DMS153 treated with DMSO at 0.1 percent for 48 hours (cell line): ENCODE measurements at regions not wholly inside any gene's neighbourhood (a gene's known extent, or its start where the extent isn't known, plus 50 kb on each side); places are given as distances from the start of the nearest gene placed in this dataset.
"Not testable (repeated sequence)": the region's sequence is repeated elsewhere in the genome, so short reads cannot be mapped to it uniquely, and the experiment has no call there.

ENCODE experiments used
- DNase-seq: peaks from one replicate; lab custom pipeline; 2025; ENCODE audit not compliant: unreplicated experiment; lab: John Stamatoyannopoulos, UW

DNA sequence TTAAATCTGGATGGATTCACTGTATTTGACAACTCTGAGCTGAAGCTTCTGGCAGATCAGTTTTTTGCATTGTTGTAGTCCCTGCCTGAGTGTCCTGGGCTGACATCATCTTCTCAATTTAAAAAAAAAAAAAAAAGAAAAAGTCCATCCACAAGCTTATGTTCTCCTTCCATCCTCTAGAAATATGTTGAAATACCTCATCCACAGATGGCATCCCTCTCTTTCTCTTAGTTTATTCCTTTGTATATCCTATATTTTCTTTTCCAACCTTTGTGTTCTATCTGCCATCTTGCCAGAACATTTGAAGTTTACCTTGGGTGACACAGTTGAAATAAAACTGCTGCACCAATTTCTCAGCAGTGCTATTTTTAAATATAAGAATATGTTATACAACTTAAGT lies 184.4 kb upstream of the PKN2 start:
- no peak for DNase-seq

DNA sequence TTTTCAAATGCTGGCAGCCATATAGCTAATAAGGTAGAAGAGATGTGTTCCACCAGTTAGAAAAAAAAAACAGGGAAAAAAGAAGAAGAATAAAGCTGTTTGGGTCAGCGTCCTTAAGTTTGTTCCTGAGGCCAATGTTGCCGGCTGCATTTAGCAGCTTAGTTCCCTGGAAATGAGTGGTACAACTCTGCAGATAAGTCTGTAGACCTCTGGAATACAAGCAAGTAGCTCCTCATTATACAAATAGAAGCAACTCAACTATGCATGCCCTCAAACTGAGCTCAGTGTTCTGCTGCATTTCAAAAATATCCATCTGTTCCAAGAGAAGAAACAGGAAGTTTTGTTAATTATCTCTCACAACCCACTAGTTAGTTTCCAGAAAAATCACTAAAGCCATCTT lies 181.2 kb upstream of the PKN2 start:
- no peak for DNase-seq

GRCh38 chr1:88503646-88504045 lies 180.4 kb upstream of the PKN2 start:
- no peak for DNase-seq

GRCh38 chr1:88504601-88505000 lies 179.5 kb upstream of the PKN2 start:
- no peak for DNase-seq

DNA sequence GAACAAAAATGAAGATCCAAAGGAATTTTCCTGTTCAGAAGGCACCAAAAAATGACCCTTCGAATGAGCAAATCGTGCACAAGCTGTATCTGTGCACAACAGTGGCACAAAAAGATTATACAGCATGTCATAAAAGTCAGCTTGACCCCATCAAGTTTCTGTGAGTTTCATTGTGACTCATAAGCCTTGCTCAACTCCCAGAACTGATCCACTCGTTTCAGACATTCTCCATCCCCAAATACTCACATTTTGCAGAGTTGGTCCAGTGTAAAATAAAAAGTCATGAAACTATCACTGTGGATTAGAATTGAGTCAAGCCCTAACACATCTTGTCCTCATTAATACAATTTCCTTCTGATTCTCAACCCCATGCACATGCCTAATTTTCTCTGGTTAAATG lies 174.7 kb upstream of the PKN2 start:
- no peak for DNase-seq

- no peak for DNase-seq
These were observed 169.5 kb upstream of the PKN2 start for GRCh38 chr1:88514544-88515060.

GRCh38 chr1:88517499-88517898 lies 166.6 kb upstream of the PKN2 start:
- DNase-seq = not testable (repeated sequence)

- no peak for DNase-seq
These were observed 164.9 kb upstream of the PKN2 start for GRCh38 chr1:88519156-88519555.

DNA sequence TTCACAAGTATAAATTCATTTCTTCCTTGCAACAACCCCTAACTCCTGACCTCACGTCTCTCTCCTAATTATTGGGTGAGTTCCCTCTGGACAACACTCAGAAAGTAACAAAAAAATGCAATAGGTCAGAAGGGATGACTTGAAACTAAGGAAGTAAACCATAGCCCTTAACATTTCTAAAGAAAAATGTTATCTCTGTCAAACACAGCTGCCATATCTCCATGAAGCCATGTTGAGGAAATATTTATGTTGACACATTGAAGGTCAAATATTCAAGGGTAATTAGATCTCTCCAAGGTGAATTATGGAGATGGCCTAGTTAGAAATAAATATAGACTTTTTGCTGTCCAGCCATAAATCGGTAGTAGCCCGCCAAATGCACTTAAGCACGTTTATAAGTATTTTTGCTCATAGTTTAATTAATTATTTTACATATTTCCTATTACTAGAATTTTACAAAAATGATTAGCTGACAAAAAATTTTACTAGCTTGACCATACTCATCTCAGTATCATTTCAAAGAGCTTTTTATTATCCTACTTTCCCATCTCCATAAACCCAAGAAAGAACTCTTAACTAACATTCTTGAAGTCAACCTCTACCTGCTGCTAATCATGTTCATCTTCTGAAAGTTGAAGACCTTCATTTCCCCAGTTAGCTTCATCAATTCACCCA lies 160.1 kb upstream of the PKN2 start:
- no peak for DNase-seq

DNA sequence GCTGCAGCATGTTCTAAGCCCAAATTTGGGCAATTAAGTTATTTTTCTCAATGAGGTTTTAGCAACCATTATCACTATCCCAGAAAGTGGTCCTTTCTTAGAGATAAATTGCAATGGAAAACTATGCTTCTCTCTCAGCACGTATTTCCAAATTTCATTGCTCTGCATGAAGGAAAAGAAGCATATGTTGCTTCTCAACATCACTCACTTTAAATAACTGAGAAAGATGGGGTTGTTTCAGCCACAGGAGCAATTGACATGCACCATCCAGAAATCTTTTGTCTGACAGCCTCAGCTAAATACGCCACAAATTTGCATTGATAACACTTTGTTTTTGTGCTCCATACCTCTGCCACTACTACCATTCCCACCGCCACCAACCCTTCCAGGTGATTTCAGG lies 157.6 kb upstream of the PKN2 start:
- DNase-seq = no peak

DNA sequence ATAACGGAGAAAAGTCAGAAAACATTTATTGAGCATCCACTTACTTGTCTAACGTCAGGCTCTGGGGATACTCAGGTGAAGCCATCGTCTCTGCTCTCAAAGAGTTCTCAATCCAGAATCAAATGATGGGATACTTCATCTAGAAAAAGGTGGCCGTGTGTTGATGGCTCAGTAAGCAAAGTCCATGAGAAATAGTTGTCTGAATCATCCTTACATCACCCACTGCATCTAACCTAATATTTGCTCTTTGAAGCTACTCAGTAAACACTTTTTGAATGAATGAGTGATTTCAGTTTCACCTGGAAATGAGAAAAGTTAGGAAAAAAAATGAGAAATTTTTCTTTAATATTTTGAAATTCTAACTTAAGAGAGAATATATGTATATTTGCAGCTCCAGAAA lies 155.3 kb upstream of the PKN2 start:
- DNase-seq = no peak

DNA sequence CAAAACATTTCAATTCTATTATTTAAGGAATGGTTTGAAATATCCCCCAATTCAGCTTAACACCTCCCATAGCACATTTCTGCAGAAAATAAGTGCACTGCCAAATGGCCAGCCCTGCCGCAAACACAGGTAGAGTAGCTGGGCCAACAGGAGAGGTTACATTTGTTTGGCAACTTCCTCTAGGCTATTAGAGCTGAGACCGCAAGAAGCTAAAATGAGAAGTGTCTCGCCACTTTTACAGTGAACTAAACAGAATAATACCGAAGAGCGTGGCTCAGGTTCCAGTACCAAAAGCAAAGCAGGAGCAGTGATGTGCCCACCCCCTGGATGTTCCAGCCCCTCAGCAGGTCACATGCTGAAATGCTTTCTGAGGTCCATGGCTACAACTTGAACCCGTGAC lies 154.5 kb upstream of the PKN2 start:
- DNase-seq = no peak

GRCh38 chr1:88530246-88530645 lies 153.8 kb upstream of the PKN2 start:
- DNase-seq = no peak

- no peak for DNase-seq
These were observed 146.3 kb upstream of the PKN2 start for GRCh38 chr1:88537787-88538186.

GRCh38 chr1:88538222-88538899 lies 145.7 kb upstream of the PKN2 start:
- DNase-seq = no peak

DNA sequence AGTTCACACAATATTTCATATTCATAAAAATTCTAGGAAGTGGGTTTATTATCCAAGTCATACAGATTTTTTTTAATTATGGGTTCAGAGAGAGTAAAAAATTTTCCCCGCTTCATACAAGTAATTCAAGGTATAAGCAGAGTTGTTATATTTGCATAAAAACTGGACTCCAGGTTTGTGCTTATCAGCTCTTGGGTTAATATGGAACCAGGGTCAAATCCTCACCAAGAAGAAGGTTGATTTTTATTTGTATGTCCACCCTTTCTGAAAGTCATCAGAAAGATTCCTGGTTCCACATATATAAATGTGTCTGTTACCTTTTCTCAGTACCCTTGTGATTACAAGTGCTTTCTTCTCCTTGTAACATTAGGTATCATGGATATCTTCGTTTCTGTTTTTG lies 143.8 kb upstream of the PKN2 start:
- no peak for DNase-seq

GRCh38 chr1:88541596-88541995 lies 142.5 kb upstream of the PKN2 start:
- no peak for DNase-seq

DNA sequence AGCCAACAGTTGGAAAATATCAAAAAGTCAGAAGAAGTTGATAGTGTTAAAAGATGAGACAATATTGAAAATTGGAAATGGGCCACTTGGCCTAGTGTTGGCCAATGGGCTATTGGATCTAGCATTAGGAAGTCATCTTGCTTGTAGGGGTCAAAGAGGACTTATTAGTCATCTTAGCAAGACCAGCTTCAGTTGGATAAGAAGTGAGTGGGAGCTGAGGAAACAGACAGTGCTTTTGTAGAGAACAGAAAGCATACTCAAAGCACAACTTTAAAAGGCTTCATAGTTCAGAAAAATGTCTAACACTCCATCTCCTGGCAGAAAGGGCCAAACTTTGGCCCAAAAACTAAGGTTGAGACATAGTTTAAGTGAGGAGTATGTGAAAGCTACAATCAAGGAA lies 139.9 kb upstream of the PKN2 start:
- DNase-seq = no peak

GRCh38 chr1:88549536-88549935 lies 134.5 kb upstream of the PKN2 start:
- no peak for DNase-seq

DNA sequence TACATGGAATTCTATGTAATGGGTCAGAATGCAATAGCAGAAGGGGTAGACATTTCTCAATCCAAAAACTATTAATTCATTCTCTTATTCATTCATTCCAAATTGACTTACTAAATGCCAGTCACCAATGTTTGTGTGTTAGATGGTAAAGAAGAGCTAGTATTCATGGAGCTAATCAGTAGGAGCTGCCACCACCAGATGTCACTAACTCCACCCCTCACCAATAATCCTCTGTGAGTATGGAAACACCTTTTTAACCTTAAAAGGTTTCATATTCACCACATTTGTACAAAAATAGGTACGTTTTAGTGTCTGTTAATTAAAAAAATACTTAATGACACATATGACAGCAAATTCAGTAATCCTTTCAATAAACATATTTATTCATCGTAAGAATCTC lies 131.8 kb upstream of the PKN2 start:
- no peak for DNase-seq

DNA sequence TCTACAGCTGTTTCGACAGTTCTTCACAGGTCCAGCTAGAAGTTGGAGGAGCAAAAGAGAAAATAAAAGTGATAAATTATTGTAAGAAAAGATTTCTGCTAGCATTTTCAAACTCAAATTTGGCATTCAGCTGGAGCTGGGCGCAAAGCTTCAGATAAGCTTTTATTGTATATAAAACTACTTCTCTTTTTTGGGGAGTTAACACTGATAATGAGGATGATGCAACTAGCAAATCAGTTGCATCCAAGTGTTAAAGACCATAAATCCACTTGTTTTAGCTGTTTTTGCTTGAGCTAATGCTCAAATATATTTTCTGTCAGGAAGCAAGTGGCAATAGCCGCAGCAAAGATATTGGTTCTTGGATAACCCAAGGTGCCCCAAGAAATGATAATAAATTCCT lies 127.1 kb upstream of the PKN2 start:
- no peak for DNase-seq

- DNase-seq = no peak
These were observed 123.5 kb upstream of the PKN2 start for GRCh38 chr1:88560621-88561020.

DNA sequence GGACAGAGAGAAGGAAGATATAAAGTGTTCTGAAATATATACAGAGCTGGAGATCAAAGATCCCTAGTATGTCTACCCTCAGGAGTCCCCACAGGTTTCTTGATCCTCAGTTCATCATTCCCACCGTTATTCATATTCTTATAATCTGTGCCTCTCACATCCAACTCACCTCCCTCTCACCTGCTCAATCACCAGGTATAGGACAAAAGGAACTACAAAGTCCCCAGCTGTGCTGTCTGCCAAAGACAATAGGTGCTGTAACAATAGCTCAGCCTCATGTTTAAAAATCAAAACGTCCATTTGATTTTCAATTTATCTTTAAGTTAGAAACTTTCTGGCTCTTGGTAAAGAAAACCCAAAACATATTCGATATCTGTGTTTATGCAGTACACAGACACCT lies 121.1 kb upstream of the PKN2 start:
- no peak for DNase-seq
